GM23338 (cell line): ENCODE measurements at regions not wholly inside any gene's neighbourhood (a gene's known extent, or its start where the extent isn't known, plus 50 kb on each side); places are given as distances from the start of the nearest gene placed in this dataset.

Experiments
- ATAC-seq: fragments of 200-7000 bp; cut with Tn5 transposase; 3 replicates; pipeline ENCODE4 v1.9.1; 2020
- DNase-seq: peaks from one replicate; pipeline ENCODE4 v3.0.0-alpha.2; 2015; ENCODE audit warnings: low spot score
- H2AFZ ChIP-seq: fragments of 200-600 bp; sonication (generic); 2 replicates; pipeline ENCODE4 v1.8.0; 2016; ENCODE audit warnings: antibody characterized with exemption, mild to moderate bottlenecking, moderate library complexity
- H3F3A ChIP-seq: fragments of 200-600 bp; sonication (generic); replicated peaks from 2 replicates; pipeline ENCODE4 v1.8.0; 2017; ENCODE audit warnings: antibody characterized with exemption, mixed run types, low read depth
- H3K27ac ChIP-seq: fragments of 200-600 bp; sonication (generic); 2 replicates; pipeline ENCODE4 v1.6.1; 2016; ENCODE audit warnings: low read depth
- H3K27me3 ChIP-seq: fragments of 200-600 bp; sonication (generic); 2 replicates; pipeline ENCODE4 v1.8.0; 2016; ENCODE audit warnings: mild to moderate bottlenecking, mixed run types, moderate library complexity; ENCODE audit not compliant: insufficient read depth
- H3K36me3 ChIP-seq: fragments of 200-600 bp; sonication (generic); 2 replicates; pipeline ENCODE4 v1.8.0; 2016; ENCODE audit warnings: mild to moderate bottlenecking; ENCODE audit not compliant: insufficient read depth
- H3K4me1 ChIP-seq: fragments of 200-600 bp; sonication (generic); 2 replicates; pipeline ENCODE4 v1.8.0; 2016; ENCODE audit warnings: mild to moderate bottlenecking, moderate library complexity; ENCODE audit not compliant: insufficient read depth
- H3K4me2 ChIP-seq: fragments of 200-600 bp; sonication (generic); 2 replicates; pipeline ENCODE4 v1.7.1; 2017; ENCODE audit warnings: mixed run types
- H3K4me3 ChIP-seq: fragments of 200-600 bp; sonication (generic); 2 replicates; pipeline ENCODE4 v1.6.1; 2016; ENCODE audit warnings: mixed run types
- H3K79me2 ChIP-seq: fragments of 200-600 bp; sonication (generic); replicated peaks from 2 replicates; pipeline ENCODE4 v1.8.0; 2017; ENCODE audit warnings: mild to moderate bottlenecking; ENCODE audit not compliant: insufficient read depth
- H3K9me2 ChIP-seq: fragments of 200-600 bp; sonication (generic); 2 replicates; pipeline ENCODE4 v1.8.0; 2017; ENCODE audit not compliant: insufficient read depth
- H4K20me1 ChIP-seq: fragments of 200-600 bp; sonication (generic); replicated peaks from 2 replicates; pipeline ENCODE4 v1.8.0; 2017; ENCODE audit warnings: mild to moderate bottlenecking; ENCODE audit not compliant: insufficient read depth
- H3K27ac Mint-ChIP-seq: 2 replicates; pipeline ENCODE4 v1.8.0; 2020; ENCODE audit warnings: inconsistent platforms, mild to moderate bottlenecking, moderate library complexity, mixed read lengths
- H3K27me3 Mint-ChIP-seq: 3 replicates; pipeline ENCODE4 v1.8.0; 2022; ENCODE audit warnings: low read depth, mild to moderate bottlenecking, moderate library complexity, mixed read lengths, inconsistent platforms; ENCODE audit not compliant: insufficient read depth, poor library complexity
- H3K36me3 Mint-ChIP-seq: 3 replicates; pipeline ENCODE4 v1.8.0; 2021; ENCODE audit warnings: low read depth, mild to moderate bottlenecking, inconsistent platforms, moderate library complexity, mixed read lengths
- H3K4me1 Mint-ChIP-seq: 3 replicates; pipeline ENCODE4 v1.8.0; 2020; ENCODE audit warnings: mild to moderate bottlenecking, inconsistent platforms, mixed read lengths
- H3K4me3 Mint-ChIP-seq: 3 replicates; pipeline ENCODE4 v1.8.0; 2021; ENCODE audit warnings: moderate library complexity, mild to moderate bottlenecking, inconsistent platforms, mixed read lengths
- H3K9me3 Mint-ChIP-seq: 3 replicates; pipeline ENCODE4 v1.8.0; 2020; ENCODE audit warnings: moderate library complexity, mild to moderate bottlenecking, inconsistent platforms, mixed read lengths
- EZH2 ChIP-seq: fragments of 200-600 bp; sonication (generic); IDR thresholded peaks from one replicate; pipeline ENCODE4 v1.8.0; 2017; ENCODE audit warnings: antibody characterized with exemption, mild to moderate bottlenecking, low read depth; ENCODE audit not compliant: unreplicated experiment
- EZH2phosphoT487 ChIP-seq: fragments of 200-600 bp; sonication (generic); IDR thresholded peaks from one replicate; pipeline ENCODE4 v1.8.1; 2018; ENCODE audit warnings: antibody characterized with exemption; ENCODE audit not compliant: unreplicated experiment
- JUNB ChIP-seq: IDR thresholded peaks from one replicate; pipeline ENCODE4 v1.6.1; 2016; ENCODE audit warnings: antibody characterized with exemption; ENCODE audit not compliant: unreplicated experiment
- NANOG ChIP-seq: IDR thresholded peaks from 2 replicates; pipeline ENCODE4 v1.6.1; 2016; ENCODE audit warnings: antibody characterized with exemption, borderline replicate concordance
- POLR2AphosphoS5 ChIP-seq: IDR thresholded peaks from 2 replicates; pipeline ENCODE4 v1.6.1; 2016; ENCODE audit warnings: antibody characterized with exemption, low read depth
- STAT1 ChIP-seq: IDR thresholded peaks from one replicate; pipeline ENCODE4 v1.6.1; 2016; ENCODE audit warnings: antibody characterized with exemption; ENCODE audit not compliant: unreplicated experiment
- ZNF114 ChIP-seq: fragments of 250-450 bp; sonication (Bioruptor Pico); IDR thresholded peaks from 2 replicates; pipeline ENCODE4 v1.5.0; 2020; ENCODE audit warnings: mild to moderate bottlenecking, moderate library complexity
- TF ChIP-seq, protein P1 (sequence below): IDR thresholded peaks from one replicate; pipeline ENCODE4 v1.6.1; 2018; ENCODE audit warnings: antibody characterized with exemption; ENCODE audit not compliant: unreplicated experiment
- TF ChIP-seq, protein P2 (sequence below): IDR thresholded peaks from 2 replicates; pipeline ENCODE4 v1.6.1; 2016; ENCODE audit warnings: antibody characterized with exemption
- TF ChIP-seq, protein P3 (sequence below): fragments of 250-450 bp; sonication (Bioruptor Pico); IDR thresholded peaks from 2 replicates; pipeline ENCODE4 v1.5.0; 2020; ENCODE audit warnings: mild to moderate bottlenecking, moderate library complexity

DNA sequence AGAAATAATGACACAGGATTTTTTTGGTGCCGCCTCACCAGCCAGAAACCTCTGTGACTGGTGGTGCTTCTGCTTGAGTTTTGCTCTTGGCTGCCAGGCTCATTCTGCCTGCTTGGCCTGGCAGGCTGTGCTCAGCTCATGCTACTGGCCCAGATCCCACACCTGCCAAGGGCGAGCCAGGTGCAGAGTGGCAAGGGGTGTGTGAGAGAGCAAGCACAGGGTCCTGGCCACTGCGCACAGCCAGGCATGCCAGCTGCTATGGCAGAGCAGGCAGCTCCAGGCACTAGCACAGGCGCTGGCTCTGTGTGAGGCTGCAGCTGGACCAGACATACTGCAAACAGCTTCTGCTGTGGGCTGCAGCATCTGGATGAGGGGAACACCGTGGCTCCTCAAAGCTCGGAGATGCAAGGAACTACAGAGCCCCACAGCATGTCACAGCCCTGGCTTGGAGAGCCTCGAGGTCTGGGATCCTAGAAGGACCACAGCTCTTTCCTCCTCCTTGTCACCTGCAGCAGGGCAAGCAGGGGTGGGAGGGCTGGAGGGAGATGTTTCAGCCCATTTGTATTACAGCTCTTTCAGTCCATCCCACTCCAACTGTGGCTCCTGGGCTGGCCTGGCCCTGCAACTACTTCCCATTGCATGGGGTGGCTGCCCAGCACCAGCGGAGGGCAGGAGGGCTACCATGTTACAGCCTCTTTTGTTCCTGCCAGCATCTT, 313.4 kb upstream of the SEMA3C start (continued):
- TF ChIP-seq, protein P1, sequence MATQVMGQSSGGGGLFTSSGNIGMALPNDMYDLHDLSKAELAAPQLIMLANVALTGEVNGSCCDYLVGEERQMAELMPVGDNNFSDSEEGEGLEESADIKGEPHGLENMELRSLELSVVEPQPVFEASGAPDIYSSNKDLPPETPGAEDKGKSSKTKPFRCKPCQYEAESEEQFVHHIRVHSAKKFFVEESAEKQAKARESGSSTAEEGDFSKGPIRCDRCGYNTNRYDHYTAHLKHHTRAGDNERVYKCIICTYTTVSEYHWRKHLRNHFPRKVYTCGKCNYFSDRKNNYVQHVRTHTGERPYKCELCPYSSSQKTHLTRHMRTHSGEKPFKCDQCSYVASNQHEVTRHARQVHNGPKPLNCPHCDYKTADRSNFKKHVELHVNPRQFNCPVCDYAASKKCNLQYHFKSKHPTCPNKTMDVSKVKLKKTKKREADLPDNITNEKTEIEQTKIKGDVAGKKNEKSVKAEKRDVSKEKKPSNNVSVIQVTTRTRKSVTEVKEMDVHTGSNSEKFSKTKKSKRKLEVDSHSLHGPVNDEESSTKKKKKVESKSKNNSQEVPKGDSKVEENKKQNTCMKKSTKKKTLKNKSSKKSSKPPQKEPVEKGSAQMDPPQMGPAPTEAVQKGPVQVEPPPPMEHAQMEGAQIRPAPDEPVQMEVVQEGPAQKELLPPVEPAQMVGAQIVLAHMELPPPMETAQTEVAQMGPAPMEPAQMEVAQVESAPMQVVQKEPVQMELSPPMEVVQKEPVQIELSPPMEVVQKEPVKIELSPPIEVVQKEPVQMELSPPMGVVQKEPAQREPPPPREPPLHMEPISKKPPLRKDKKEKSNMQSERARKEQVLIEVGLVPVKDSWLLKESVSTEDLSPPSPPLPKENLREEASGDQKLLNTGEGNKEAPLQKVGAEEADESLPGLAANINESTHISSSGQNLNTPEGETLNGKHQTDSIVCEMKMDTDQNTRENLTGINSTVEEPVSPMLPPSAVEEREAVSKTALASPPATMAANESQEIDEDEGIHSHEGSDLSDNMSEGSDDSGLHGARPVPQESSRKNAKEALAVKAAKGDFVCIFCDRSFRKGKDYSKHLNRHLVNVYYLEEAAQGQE, result no peak
- TF ChIP-seq, protein P2, sequence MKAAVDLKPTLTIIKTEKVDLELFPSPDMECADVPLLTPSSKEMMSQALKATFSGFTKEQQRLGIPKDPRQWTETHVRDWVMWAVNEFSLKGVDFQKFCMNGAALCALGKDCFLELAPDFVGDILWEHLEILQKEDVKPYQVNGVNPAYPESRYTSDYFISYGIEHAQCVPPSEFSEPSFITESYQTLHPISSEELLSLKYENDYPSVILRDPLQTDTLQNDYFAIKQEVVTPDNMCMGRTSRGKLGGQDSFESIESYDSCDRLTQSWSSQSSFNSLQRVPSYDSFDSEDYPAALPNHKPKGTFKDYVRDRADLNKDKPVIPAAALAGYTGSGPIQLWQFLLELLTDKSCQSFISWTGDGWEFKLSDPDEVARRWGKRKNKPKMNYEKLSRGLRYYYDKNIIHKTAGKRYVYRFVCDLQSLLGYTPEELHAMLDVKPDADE, result no peak
- TF ChIP-seq STAT1, result no peak

DNA sequence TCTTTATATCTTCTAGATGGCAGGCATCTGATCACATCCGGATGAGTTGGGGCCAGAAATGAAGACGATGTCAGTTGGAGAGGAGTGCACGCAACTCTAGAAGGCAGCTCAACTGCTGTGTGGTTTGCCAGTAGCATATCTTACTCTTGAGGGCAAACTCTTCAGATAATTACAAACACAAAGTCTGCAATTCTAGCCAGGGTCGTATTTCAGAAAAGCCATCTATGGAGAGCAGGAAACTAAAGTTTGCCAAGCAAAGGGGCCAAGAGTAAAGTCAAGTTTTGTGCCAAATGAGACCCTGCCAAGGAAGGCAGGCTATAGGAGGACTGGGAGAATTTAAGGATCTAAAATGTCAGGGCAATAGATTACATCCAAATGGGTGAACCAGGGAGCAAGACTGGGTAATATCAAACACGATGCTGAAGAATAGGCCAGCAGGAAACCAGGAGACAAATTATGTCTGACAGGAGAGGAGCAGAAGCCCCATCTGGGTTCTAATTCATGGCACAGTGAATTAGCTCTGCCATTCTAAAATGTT, 312.5 kb upstream of the SEMA3C start:
- DNase-seq (no peak), ATAC-seq (no peak)
- Mint-ChIP-seq H3K27ac (no peak overlapping the region), H3K27me3 (no peaks in the 10 kb centered on the region), H3K9me3 (peaks cover 4% of the 10 kb centered on the region; the same call in 2 of the 3 replicates), H3K4me3 (no peak overlapping the region), H3K4me1 (peaks cover 15% of the 10 kb centered on the region), H3K36me3 (no peaks in the 10 kb centered on the region; the same call in 2 of the 3 replicates)
- H3K4me2 ChIP-seq, result no peak overlapping the region
- no peaks in the 10 kb centered on the region for H3K36me3 ChIP-seq
- TF ChIP-seq ZNF114 (CRISPR knock-in tag), result no peak
- TF ChIP-seq, protein P3, sequence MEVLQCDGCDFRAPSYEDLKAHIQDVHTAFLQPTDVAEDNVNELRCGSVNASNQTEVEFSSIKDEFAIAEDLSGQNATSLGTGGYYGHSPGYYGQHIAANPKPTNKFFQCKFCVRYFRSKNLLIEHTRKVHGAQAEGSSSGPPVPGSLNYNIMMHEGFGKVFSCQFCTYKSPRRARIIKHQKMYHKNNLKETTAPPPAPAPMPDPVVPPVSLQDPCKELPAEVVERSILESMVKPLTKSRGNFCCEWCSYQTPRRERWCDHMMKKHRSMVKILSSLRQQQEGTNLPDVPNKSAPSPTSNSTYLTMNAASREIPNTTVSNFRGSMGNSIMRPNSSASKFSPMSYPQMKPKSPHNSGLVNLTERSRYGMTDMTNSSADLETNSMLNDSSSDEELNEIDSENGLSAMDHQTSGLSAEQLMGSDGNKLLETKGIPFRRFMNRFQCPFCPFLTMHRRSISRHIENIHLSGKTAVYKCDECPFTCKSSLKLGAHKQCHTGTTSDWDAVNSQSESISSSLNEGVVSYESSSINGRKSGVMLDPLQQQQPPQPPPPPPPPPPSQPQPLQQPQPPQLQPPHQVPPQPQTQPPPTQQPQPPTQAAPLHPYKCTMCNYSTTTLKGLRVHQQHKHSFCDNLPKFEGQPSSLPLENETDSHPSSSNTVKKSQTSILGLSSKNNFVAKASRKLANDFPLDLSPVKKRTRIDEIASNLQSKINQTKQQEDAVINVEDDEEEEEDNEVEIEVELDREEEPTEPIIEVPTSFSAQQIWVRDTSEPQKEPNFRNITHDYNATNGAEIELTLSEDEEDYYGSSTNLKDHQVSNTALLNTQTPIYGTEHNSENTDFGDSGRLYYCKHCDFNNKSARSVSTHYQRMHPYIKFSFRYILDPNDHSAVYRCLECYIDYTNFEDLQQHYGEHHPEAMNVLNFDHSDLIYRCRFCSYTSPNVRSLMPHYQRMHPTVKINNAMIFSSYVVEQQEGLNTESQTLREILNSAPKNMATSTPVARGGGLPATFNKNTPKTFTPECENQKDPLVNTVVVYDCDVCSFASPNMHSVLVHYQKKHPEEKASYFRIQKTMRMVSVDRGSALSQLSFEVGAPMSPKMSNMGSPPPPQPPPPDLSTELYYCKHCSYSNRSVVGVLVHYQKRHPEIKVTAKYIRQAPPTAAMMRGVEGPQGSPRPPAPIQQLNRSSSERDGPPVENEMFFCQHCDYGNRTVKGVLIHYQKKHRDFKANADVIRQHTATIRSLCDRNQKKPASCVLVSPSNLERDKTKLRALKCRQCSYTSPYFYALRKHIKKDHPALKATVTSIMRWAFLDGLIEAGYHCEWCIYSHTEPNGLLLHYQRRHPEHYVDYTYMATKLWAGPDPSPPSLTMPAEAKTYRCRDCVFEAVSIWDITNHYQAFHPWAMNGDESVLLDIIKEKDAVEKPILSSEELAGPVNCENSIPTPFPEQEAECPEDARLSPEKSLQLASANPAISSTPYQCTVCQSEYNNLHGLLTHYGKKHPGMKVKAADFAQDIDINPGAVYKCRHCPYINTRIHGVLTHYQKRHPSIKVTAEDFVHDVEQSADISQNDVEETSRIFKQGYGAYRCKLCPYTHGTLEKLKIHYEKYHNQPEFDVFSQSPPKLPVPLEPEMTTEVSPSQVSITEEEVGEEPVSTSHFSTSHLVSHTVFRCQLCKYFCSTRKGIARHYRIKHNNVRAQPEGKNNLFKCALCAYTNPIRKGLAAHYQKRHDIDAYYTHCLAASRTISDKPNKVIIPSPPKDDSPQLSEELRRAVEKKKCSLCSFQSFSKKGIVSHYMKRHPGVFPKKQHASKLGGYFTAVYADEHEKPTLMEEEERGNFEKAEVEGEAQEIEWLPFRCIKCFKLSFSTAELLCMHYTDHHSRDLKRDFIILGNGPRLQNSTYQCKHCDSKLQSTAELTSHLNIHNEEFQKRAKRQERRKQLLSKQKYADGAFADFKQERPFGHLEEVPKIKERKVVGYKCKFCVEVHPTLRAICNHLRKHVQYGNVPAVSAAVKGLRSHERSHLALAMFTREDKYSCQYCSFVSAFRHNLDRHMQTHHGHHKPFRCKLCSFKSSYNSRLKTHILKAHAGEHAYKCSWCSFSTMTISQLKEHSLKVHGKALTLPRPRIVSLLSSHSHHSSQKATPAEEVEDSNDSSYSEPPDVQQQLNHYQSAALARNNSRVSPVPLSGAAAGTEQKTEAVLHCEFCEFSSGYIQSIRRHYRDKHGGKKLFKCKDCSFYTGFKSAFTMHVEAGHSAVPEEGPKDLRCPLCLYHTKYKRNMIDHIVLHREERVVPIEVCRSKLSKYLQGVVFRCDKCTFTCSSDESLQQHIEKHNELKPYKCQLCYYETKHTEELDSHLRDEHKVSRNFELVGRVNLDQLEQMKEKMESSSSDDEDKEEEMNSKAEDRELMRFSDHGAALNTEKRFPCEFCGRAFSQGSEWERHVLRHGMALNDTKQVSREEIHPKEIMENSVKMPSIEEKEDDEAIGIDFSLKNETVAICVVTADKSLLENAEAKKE (CRISPR knock-in tag), result no peak
- no peak for TF ChIP-seq EZH2phosphoT487
- no peak for TF ChIP-seq STAT1
- no peak for TF ChIP-seq EZH2
- no peak for TF ChIP-seq POLR2AphosphoS5
- TF ChIP-seq JUNB, result no peak
- TF ChIP-seq NANOG, result no peak
- no peak overlapping the region; the same call in 1 of the 2 replicates for H2AFZ ChIP-seq
- H3K79me2 ChIP-seq, result no peaks in the 10 kb centered on the region
- no peak overlapping the region for H3K4me3 ChIP-seq
- no peaks in the 10 kb centered on the region for H3K27me3 ChIP-seq
- no peaks in the 10 kb centered on the region for H3K9me2 ChIP-seq
- no peaks in the 10 kb centered on the region for H3F3A ChIP-seq
- H4K20me1 ChIP-seq, result no peaks in the 10 kb centered on the region
- H3K27ac ChIP-seq, result no peak overlapping the region
- H3K4me1 ChIP-seq, result peaks cover 17% of the 10 kb centered on the region
